CD14-positive monocyte (primary cell): ENCODE measurements at regions not wholly inside any gene's neighbourhood (a gene's known extent, or its start where the extent isn't known, plus 50 kb on each side); places are given as distances from the start of the nearest gene placed in this dataset.

Source experiments
- DNase-seq, 3 donors: peaks; one replicate each; pipeline ENCODE4 v3.0.0-alpha.2; 2011 to 2022
- H2AFZ ChIP-seq: 2 replicates; pipeline ENCODE4 v1.6.0; 2012; ENCODE audit warnings: mild to moderate bottlenecking, low read depth, low read length, inconsistent platforms; ENCODE audit not compliant: insufficient read depth, poor library complexity, severe bottlenecking
- H3K27ac ChIP-seq, 2 donors: 1 replicate in 1 of 2; 2 replicates in 1 of 2; pipeline ENCODE4 v1.5.1; 2012 to 2013; ENCODE audit warnings: low read length in 2 of 2, control low read depth in 1 of 2, inconsistent platforms in 1 of 2, low read depth in 1 of 2, mild to moderate bottlenecking in 1 of 2
- H3K27me3 ChIP-seq, 2 donors: one replicate each; pipeline versions ENCODE4 v1.6.0 to v1.6.1; 2011 to 2013; ENCODE audit warnings: low read length in 2 of 2; ENCODE audit not compliant: control insufficient read depth in 2 of 2, insufficient read depth in 2 of 2
- H3K36me3 ChIP-seq, 2 donors: replicated peaks in 1 of 2; 1 replicate in 1 of 2; 2 replicates in 1 of 2; pipeline versions ENCODE4 v1.5.1 to v1.6.1; 2012 to 2013; ENCODE audit warnings: low read length in 2 of 2, control low read depth in 1 of 2, inconsistent platforms in 1 of 2, mild to moderate bottlenecking in 1 of 2; ENCODE audit not compliant: insufficient read depth in 2 of 2, control insufficient read depth in 1 of 2
- H3K4me1 ChIP-seq, 2 donors: 1 replicate in 1 of 2; 2 replicates in 1 of 2; pipeline versions ENCODE4 v1.5.1 to v1.6.1; 2012 to 2013; ENCODE audit warnings: low read length in 2 of 2, control low read depth in 1 of 2, inconsistent platforms in 1 of 2, mild to moderate bottlenecking in 1 of 2, moderate library complexity in 1 of 2; ENCODE audit not compliant: insufficient read depth in 2 of 2, control insufficient read depth in 1 of 2
- H3K4me2 ChIP-seq: replicated peaks from 2 replicates; pipeline ENCODE3; 2012; ENCODE audit warnings: low read length, moderate library complexity, mild to moderate bottlenecking; ENCODE audit not compliant: poor library complexity, severe bottlenecking; ENCODE audit errors: extremely low read depth
- H3K4me3 ChIP-seq, 3 experiments: fragments of 200-600 bp in 1 of 3; sonication (generic) in 1 of 3; replicated peaks in 1 of 3; 1 replicate in 2 of 3; 2 replicates in 1 of 3; pipeline ENCODE4 v1.5.1; 2011 to 2013; ENCODE audit warnings: low read length in 3 of 3, mild to moderate bottlenecking in 3 of 3, control low read depth in 2 of 3, low read depth in 2 of 3, inconsistent platforms in 1 of 3, moderate library complexity in 1 of 3
- H3K79me2 ChIP-seq: 2 replicates; pipeline ENCODE4 v1.6.0; 2012; ENCODE audit warnings: mild to moderate bottlenecking, control low read depth, inconsistent platforms, low read length, moderate library complexity; ENCODE audit not compliant: insufficient read depth
- H3K9ac ChIP-seq: 2 replicates; pipeline ENCODE4 v1.6.0; 2017; ENCODE audit warnings: low read length, mild to moderate bottlenecking; ENCODE audit not compliant: insufficient read depth, poor library complexity, severe bottlenecking
- H3K9me3 ChIP-seq, 2 donors: replicated peaks in 1 of 2; 1 replicate in 1 of 2; 2 replicates in 1 of 2; pipeline versions ENCODE4 v1.5.1 to v1.6.1; 2012 to 2013; ENCODE audit warnings: low read length in 2 of 2, control low read depth in 1 of 2; ENCODE audit not compliant: control insufficient read depth in 1 of 2, insufficient read depth in 1 of 2
- H4K20me1 ChIP-seq: 2 replicates; pipeline ENCODE4 v1.6.0; 2012; ENCODE audit warnings: mild to moderate bottlenecking, low read length, control low read depth, moderate library complexity; ENCODE audit not compliant: insufficient read depth
- H3K27ac Mint-ChIP-seq, 7 donors: one replicate each; pipeline ENCODE4 v1.8.0; 2020; ENCODE audit warnings: mild to moderate bottlenecking in 7 of 7, mixed read lengths in 7 of 7, moderate library complexity in 6 of 7, inconsistent platforms in 2 of 7
- H3K27me3 Mint-ChIP-seq, 3 donors: one replicate each; pipeline ENCODE4 v1.8.0; 2021 to 2022; ENCODE audit warnings: low read depth in 3 of 3, mild to moderate bottlenecking in 3 of 3, mixed read lengths in 3 of 3, moderate library complexity in 3 of 3, inconsistent platforms in 1 of 3
- H3K36me3 Mint-ChIP-seq, 2 donors: one replicate each; pipeline ENCODE4 v1.8.0; 2020; ENCODE audit warnings: mixed read lengths in 2 of 2, inconsistent platforms in 1 of 2, mild to moderate bottlenecking in 1 of 2
- H3K4me1 Mint-ChIP-seq: one replicate; pipeline ENCODE4 v1.8.0; 2020; ENCODE audit warnings: mild to moderate bottlenecking, mixed read lengths
- H3K4me3 Mint-ChIP-seq, 2 donors: one replicate each; pipeline ENCODE4 v1.8.0; 2020; ENCODE audit warnings: mild to moderate bottlenecking in 2 of 2, mixed read lengths in 2 of 2, moderate library complexity in 1 of 2
- H3K9me3 Mint-ChIP-seq, 7 donors: one replicate each; pipeline ENCODE4 v1.8.0; 2020 to 2022; ENCODE audit warnings: mixed read lengths in 7 of 7, mild to moderate bottlenecking in 6 of 7, moderate library complexity in 6 of 7, inconsistent platforms in 2 of 7
- CTCF ChIP-seq: fragments of 200-600 bp; IDR thresholded peaks from one replicate; pipeline ENCODE4 v1.8.0; 2022; ENCODE audit warnings: antibody characterized with exemption, mild to moderate bottlenecking
- WGBS: methylation state at CpG from one replicate; pipeline ENCODE4 v1.1.5; 2013; ENCODE audit warnings: missing lambda C conversion rate; ENCODE audit not compliant: insufficient coverage; 5-methylcytosine and 5-hydroxymethylcytosine counted together
- intact Hi-C, 2 donors: fragments of 100-400 bp; cut with micrococcal nuclease; formaldehyde crosslinking; loops; one replicate each; pipeline versions ENCODE4 v1.15.0 to v1.15.1; 2023

DNA sequence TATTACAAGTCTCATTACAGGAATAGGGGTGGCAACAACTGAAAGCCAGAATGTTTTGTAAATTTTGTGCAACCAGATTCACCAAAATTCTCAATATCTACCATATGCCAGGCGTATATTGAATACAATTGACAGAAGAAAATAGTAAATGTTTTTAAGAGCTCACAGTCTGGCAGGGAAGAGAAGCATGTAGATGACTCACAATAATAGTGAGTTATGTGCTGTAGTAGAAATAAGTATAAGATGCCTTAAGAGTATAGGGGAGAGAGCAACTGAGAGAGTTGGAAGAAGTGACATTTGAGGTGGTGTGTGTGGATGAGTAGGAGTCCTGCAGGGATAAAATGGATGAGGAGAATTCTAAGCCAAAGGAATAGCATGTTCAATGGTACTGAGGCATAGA is 170.5 kb upstream of the FGGY start:
- no peak overlapping the region for H3K27ac ChIP-seq
- Mint-ChIP-seq H3K27ac (no peak overlapping the region), H3K4me3 (no peak overlapping the region), H3K9me3 (peaks cover 0 to 8% (median 2%) of the 10 kb centered on the region in 7 donors), H3K4me1 (no peaks in the 10 kb centered on the region), H3K27me3 (peaks cover 1 to 6% (median 2%) of the 10 kb centered on the region in 3 donors), H3K36me3 (no peaks in the 10 kb centered on the region)
- H4K20me1 ChIP-seq = no peaks in the 10 kb centered on the region
- no CpG with 5 or more reads among the region's 1 CpG for WGBS
- H3K4me3 ChIP-seq = no peak overlapping the region
- H3K4me2 ChIP-seq = no peak overlapping the region
- H3K27me3 ChIP-seq = no peaks in the 10 kb centered on the region
- no peaks in the 10 kb centered on the region for H3K4me1 ChIP-seq
- intact Hi-C loops = no loop called here
- no peaks in the 10 kb centered on the region for H3K9me3 ChIP-seq
- DNase-seq = no peak
- H3K79me2 ChIP-seq = no peaks in the 10 kb centered on the region
- no peak for TF ChIP-seq CTCF
- H2AFZ ChIP-seq = no peak overlapping the region
- H3K9ac ChIP-seq = no peak overlapping the region
- H3K36me3 ChIP-seq = no peaks in the 10 kb centered on the region

GRCh38 chr1:59128239-59128736 is 168.6 kb upstream of the FGGY start:
- H2AFZ ChIP-seq = no peak overlapping the region
- H3K27ac Mint-ChIP-seq = no peak overlapping the region

More at GRCh38 chr1:59128239-59128736, 168.6 kb upstream of the FGGY start:
- no peak overlapping the region for H3K4me3 Mint-ChIP-seq
- Histone ChIP-seq H3K27ac (no peak overlapping the region), H3K9me3 (no peaks in the 10 kb centered on the region), H4K20me1 (no peaks in the 10 kb centered on the region), H3K36me3 (no peaks in the 10 kb centered on the region), H3K4me1 (no peaks in the 10 kb centered on the region), H3K27me3 (no peaks in the 10 kb centered on the region), H3K79me2 (no peaks in the 10 kb centered on the region), H3K4me3 (no peak overlapping the region), H3K4me2 (no peak overlapping the region), H3K9ac (no peak overlapping the region)
- peaks cover 0 to 8% (median 2%) of the 10 kb centered on the region in 7 donors for H3K9me3 Mint-ChIP-seq
- no peaks in the 10 kb centered on the region for H3K36me3 Mint-ChIP-seq
- DNase-seq = no peak
- TF ChIP-seq CTCF = no peak
- H3K4me1 Mint-ChIP-seq = no peaks in the 10 kb centered on the region
- H3K27me3 Mint-ChIP-seq = peaks cover 1 to 2% (median 2%) of the 10 kb centered on the region in 3 donors
- no CpG with 5 or more reads among the region's 1 CpG for WGBS
- intact Hi-C loops = no loop called here
